H9 (cell line): ENCODE measurements at regions not wholly inside any gene's neighbourhood (a gene's known extent, or its start where the extent isn't known, plus 50 kb on each side); places are given as distances from the start of the nearest gene placed in this dataset.

Experiments
- DNase-seq: peaks from one replicate; pipeline ENCODE4 v3.0.0-alpha.2; 2017
- H2AFZ ChIP-seq: one replicate; pipeline ENCODE4 v1.6.1; 2013; ENCODE audit warnings: mild to moderate bottlenecking, low read length, control low read depth, moderate library complexity
- H2AK5ac ChIP-seq: 2 replicates; pipeline ENCODE4 v1.6.1; 2013; ENCODE audit warnings: low read length, control low read depth, mixed read lengths; ENCODE audit not compliant: insufficient read length
- H2BK120ac ChIP-seq: one replicate; pipeline ENCODE4 v1.6.1; 2013; ENCODE audit warnings: low read depth, mild to moderate bottlenecking, low read length, control low read depth, inconsistent platforms; ENCODE audit not compliant: poor library complexity, severe bottlenecking
- H2BK12ac ChIP-seq: 2 replicates; pipeline ENCODE4 v1.6.1; 2013; ENCODE audit warnings: low read length, control low read depth, mixed read lengths, low read depth; ENCODE audit not compliant: insufficient read length
- H2BK15ac ChIP-seq: 2 replicates; pipeline ENCODE4 v1.6.1; 2013; ENCODE audit warnings: low read depth, low read length, control low read depth
- H2BK20ac ChIP-seq: one replicate; pipeline ENCODE4 v1.6.1; 2013; ENCODE audit warnings: low read depth, mild to moderate bottlenecking, low read length, control low read depth, inconsistent platforms; ENCODE audit not compliant: poor library complexity, severe bottlenecking
- H2BK5ac ChIP-seq: 2 replicates; pipeline ENCODE4 v1.6.1; 2013; ENCODE audit warnings: low read length, control low read depth, mixed read lengths; ENCODE audit not compliant: insufficient read length
- H3K14ac ChIP-seq: 2 replicates; pipeline ENCODE4 v1.6.1; 2013; ENCODE audit warnings: low read length, control low read depth; ENCODE audit not compliant: insufficient read depth
- H3K18ac ChIP-seq: 2 replicates; pipeline ENCODE4 v1.6.1; 2013; ENCODE audit warnings: low read depth, mild to moderate bottlenecking, mixed read lengths, low read length, control low read depth; ENCODE audit not compliant: insufficient read length
- H3K23ac ChIP-seq: 2 replicates; pipeline ENCODE4 v1.6.1; 2013; ENCODE audit warnings: low read length, control low read depth, mixed read lengths, low read depth; ENCODE audit not compliant: insufficient read length
- H3K23me2 ChIP-seq: 2 replicates; pipeline ENCODE4 v1.6.1; 2013; ENCODE audit warnings: low read depth, mild to moderate bottlenecking, mixed read lengths, low read length, control low read depth; ENCODE audit not compliant: insufficient read length, poor library complexity, severe bottlenecking
- H3K27ac ChIP-seq: 2 replicates; pipeline ENCODE4 v1.5.1; 2013; ENCODE audit warnings: low read length, control low read depth, mixed read lengths, low read depth; ENCODE audit not compliant: insufficient read length
- H3K27me3 ChIP-seq: 2 replicates; pipeline ENCODE4 v1.6.1; 2013; ENCODE audit warnings: low read length, control low read depth, inconsistent platforms; ENCODE audit not compliant: insufficient read depth
- H3K4ac ChIP-seq: 2 replicates; pipeline ENCODE4 v1.6.1; 2013; ENCODE audit warnings: low read depth, mild to moderate bottlenecking, control low read depth, inconsistent platforms, low read length, moderate library complexity
- H3K4me1 ChIP-seq: 2 replicates; pipeline ENCODE4 v1.6.1; 2013; ENCODE audit warnings: low read length, control low read depth, inconsistent platforms; ENCODE audit not compliant: insufficient read depth
- H3K4me2 ChIP-seq: 2 replicates; pipeline ENCODE4 v1.6.1; 2013; ENCODE audit warnings: low read length, control low read depth, mixed read lengths; ENCODE audit not compliant: insufficient read length, insufficient read depth
- H3K56ac ChIP-seq: 2 replicates; pipeline ENCODE4 v1.6.1; 2013; ENCODE audit warnings: low read depth, mild to moderate bottlenecking, mixed read lengths, low read length, control low read depth; ENCODE audit not compliant: insufficient read length
- H3K79me1 ChIP-seq: 2 replicates; pipeline ENCODE4 v1.6.1; 2013; ENCODE audit warnings: low read depth, mild to moderate bottlenecking, moderate library complexity, low read length, control low read depth, inconsistent platforms; ENCODE audit not compliant: insufficient read depth, poor library complexity, severe bottlenecking
- H3K79me2 ChIP-seq: 2 replicates; pipeline ENCODE4 v1.6.1; 2013; ENCODE audit warnings: low read length, control low read depth, inconsistent platforms; ENCODE audit not compliant: insufficient read depth
- H3K9ac ChIP-seq: 2 replicates; pipeline ENCODE4 v1.6.1; 2013; ENCODE audit warnings: low read length, control low read depth, mixed read lengths; ENCODE audit not compliant: insufficient read length; ENCODE audit errors: extremely low read depth
- H3K9me3 ChIP-seq: one replicate; pipeline ENCODE4 v1.6.1; 2013; ENCODE audit warnings: low read depth, low read length, inconsistent platforms; ENCODE audit not compliant: control insufficient read depth
- H3T11ph ChIP-seq: one replicate; pipeline ENCODE4 v1.6.1; 2013; ENCODE audit warnings: mild to moderate bottlenecking, low read length, control low read depth, inconsistent platforms
- H4K20me1 ChIP-seq: one replicate; pipeline ENCODE4 v1.6.1; 2013; ENCODE audit not compliant: control insufficient read depth, insufficient read length, insufficient read depth
- H4K5ac ChIP-seq: 2 replicates; pipeline ENCODE4 v1.6.1; 2013; ENCODE audit warnings: low read depth, mild to moderate bottlenecking, mixed read lengths, low read length, control low read depth; ENCODE audit not compliant: insufficient read length
- H4K8ac ChIP-seq: replicated peaks from 2 replicates; pipeline ENCODE4 v1.6.1; 2013; ENCODE audit warnings: low read length, control low read depth, mixed read lengths, low read depth; ENCODE audit not compliant: insufficient read length
- H4K91ac ChIP-seq: 2 replicates; pipeline ENCODE4 v1.6.1; 2013; ENCODE audit warnings: low read depth, mild to moderate bottlenecking, moderate library complexity, mixed read lengths, low read length, control low read depth; ENCODE audit not compliant: insufficient read length
- H3K27ac Mint-ChIP-seq, 3 experiments: 2 replicates in 2 of 3; 3 replicates in 1 of 3; pipeline ENCODE4 v1.8.0; 2020 to 2021; ENCODE audit warnings: mixed read lengths in 3 of 3, mild to moderate bottlenecking in 1 of 3, moderate library complexity in 1 of 3
- H3K27me3 Mint-ChIP-seq: 2 replicates; pipeline ENCODE4 v1.8.0; 2021; ENCODE audit warnings: low read depth, mild to moderate bottlenecking, moderate library complexity, mixed read lengths
- H3K36me3 Mint-ChIP-seq, 3 experiments: 2 replicates in 2 of 3; 3 replicates in 1 of 3; pipeline ENCODE4 v1.8.0; 2020 to 2021; ENCODE audit warnings: low read depth in 3 of 3, mixed read lengths in 3 of 3; ENCODE audit not compliant: insufficient read depth in 1 of 3
- H3K4me1 Mint-ChIP-seq, 2 experiments: 2 replicates each; pipeline ENCODE4 v1.8.0; 2020; ENCODE audit warnings: mixed read lengths in 2 of 2
- H3K4me3 Mint-ChIP-seq, 2 experiments: 2 replicates in 1 of 2; 3 replicates in 1 of 2; pipeline ENCODE4 v1.8.0; 2020 to 2021; ENCODE audit warnings: mild to moderate bottlenecking in 2 of 2, mixed read lengths in 2 of 2, moderate library complexity in 1 of 2
- H3K9me3 Mint-ChIP-seq, 2 experiments: 2 replicates in 1 of 2; 3 replicates in 1 of 2; pipeline ENCODE4 v1.8.0; 2020; ENCODE audit warnings: mild to moderate bottlenecking in 2 of 2, mixed read lengths in 2 of 2, moderate library complexity in 1 of 2
- WGBS: extraction: QIAGEN DNeasy Blood & Tissue Kit; methylation state at CpG from one replicate; pipeline ENCODE4 v1.1.7; 2013; ENCODE audit warnings: missing lambda C conversion rate, low lambda C conversion rate, mixed read lengths; ENCODE audit not compliant: insufficient read length; ENCODE audit errors: extremely low coverage; 5-methylcytosine and 5-hydroxymethylcytosine counted together
- TF ChIP-seq, protein P1 (sequence below): fragments of 200-600 bp; sonication (generic); conservative IDR thresholded peaks from 3 replicates; pipeline ENCODE4 v1.8.0; 2021; ENCODE audit warnings: antibody characterized with exemption, mild to moderate bottlenecking

DNA sequence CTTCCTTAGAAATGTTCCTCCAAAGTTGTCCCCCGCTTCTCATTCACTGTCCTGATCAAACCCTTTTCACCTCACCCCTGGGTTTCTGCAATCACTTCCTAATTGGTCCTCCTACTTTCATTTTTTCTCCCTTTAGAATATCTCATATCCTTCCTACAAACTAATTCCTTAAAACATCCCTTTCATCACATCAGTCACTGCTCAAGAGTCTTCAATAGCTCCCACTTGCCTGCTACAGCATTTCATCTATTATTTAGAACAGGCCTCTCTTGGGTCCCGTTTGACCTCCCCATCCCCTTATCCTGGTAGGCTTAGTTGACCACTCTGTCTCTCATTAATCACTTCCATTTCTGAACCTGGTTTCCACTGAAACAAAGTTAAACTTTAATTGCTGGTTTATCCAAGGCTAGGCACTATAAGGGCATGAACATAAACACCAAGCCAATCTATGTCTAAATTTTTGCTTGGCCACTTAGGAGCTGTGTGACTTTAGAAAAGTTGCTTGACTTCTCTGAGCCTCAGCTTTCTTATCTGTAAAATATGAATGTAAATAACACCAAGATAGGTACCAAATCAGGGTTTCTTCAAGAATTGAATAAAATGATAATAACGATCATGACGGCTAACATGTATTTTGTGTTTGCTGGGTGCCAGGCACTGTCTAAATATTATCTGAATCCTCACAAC lies 202.1 kb upstream of the WWC1 start:
- Histone ChIP-seq H2BK120ac (no peak overlapping the region), H3K23ac (no peak overlapping the region), H3K56ac (no peak overlapping the region), H3K4me2 (no peak overlapping the region), H3K9me3 (no peaks in the 10 kb centered on the region), H4K91ac (no peak overlapping the region), H4K8ac (no peak overlapping the region), H4K5ac (no peak overlapping the region), H4K20me1 (no peaks in the 10 kb centered on the region), H3K27ac (no peak overlapping the region), H2AK5ac (no peak overlapping the region), H3K23me2 (no peaks in the 10 kb centered on the region), H2BK12ac (no peak overlapping the region), H3K27me3 (no peaks in the 10 kb centered on the region), H3K18ac (no peak overlapping the region), H2BK20ac (no peak overlapping the region), H3K79me1 (no peaks in the 10 kb centered on the region), H3K79me2 (no peaks in the 10 kb centered on the region), H3K14ac (no peak overlapping the region), H3K9ac (no peak overlapping the region), H3K4me1 (no peaks in the 10 kb centered on the region), H3T11ph (no peak overlapping the region), H3K4ac (no peak overlapping the region), H2BK5ac (no peak overlapping the region), H2BK15ac (no peak overlapping the region), H2AFZ (no peak overlapping the region)
- no CpG with 5 or more reads among the region's 4 CpGs for WGBS
- Mint-ChIP-seq H3K4me3 (no peak overlapping the region), H3K27me3 (peaks cover 4% of the 10 kb centered on the region), H3K36me3 (no peaks in the 10 kb centered on the region), H3K27ac (no peak overlapping the region; a peak in 1 of 7 replicates), H3K9me3 (no peaks in the 10 kb centered on the region; a peak in 1 of 5 replicates), H3K4me1 (peaks cover 6% of the 10 kb centered on the region in 2 experiments)
- no peak for DNase-seq
- TF ChIP-seq, protein P1, sequence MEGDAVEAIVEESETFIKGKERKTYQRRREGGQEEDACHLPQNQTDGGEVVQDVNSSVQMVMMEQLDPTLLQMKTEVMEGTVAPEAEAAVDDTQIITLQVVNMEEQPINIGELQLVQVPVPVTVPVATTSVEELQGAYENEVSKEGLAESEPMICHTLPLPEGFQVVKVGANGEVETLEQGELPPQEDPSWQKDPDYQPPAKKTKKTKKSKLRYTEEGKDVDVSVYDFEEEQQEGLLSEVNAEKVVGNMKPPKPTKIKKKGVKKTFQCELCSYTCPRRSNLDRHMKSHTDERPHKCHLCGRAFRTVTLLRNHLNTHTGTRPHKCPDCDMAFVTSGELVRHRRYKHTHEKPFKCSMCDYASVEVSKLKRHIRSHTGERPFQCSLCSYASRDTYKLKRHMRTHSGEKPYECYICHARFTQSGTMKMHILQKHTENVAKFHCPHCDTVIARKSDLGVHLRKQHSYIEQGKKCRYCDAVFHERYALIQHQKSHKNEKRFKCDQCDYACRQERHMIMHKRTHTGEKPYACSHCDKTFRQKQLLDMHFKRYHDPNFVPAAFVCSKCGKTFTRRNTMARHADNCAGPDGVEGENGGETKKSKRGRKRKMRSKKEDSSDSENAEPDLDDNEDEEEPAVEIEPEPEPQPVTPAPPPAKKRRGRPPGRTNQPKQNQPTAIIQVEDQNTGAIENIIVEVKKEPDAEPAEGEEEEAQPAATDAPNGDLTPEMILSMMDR, result no peak
